DOHH2 (cell line): ENCODE measurements at regions not wholly inside any gene's neighbourhood (a gene's known extent, or its start where the extent isn't known, plus 50 kb on each side); places are given as distances from the start of the nearest gene placed in this dataset.

Experiments
- H3F3A ChIP-seq: fragments of 200-600 bp; sonication (generic), shearing (Covaris generic); 2 replicates; pipeline ENCODE4 v1.6.0; 2016; ENCODE audit warnings: antibody characterized with exemption, mild to moderate bottlenecking; ENCODE audit not compliant: control insufficient read depth, insufficient read depth
- H3K27ac ChIP-seq: fragments of 200-600 bp; sonication (generic); 2 replicates; pipeline ENCODE4 v1.5.1; 2014; ENCODE audit warnings: low read depth, mild to moderate bottlenecking, low read length, moderate library complexity
- H3K27me3 ChIP-seq: fragments of 200-600 bp; sonication (generic); 2 replicates; pipeline ENCODE4 v1.6.1; 2014; ENCODE audit warnings: mild to moderate bottlenecking, low read length, mixed read lengths; ENCODE audit not compliant: control insufficient read depth
- H3K36me3 ChIP-seq: fragments of 200-600 bp; sonication (generic); 2 replicates; pipeline ENCODE4 v1.6.1; 2014; ENCODE audit warnings: mild to moderate bottlenecking, low read length, moderate library complexity, mixed read lengths; ENCODE audit not compliant: control insufficient read depth
- H3K4me1 ChIP-seq: fragments of 200-600 bp; sonication (generic); 2 replicates; pipeline ENCODE4 v1.6.1; 2014; ENCODE audit warnings: mild to moderate bottlenecking, low read length, mixed read lengths; ENCODE audit not compliant: control insufficient read depth
- H3K4me2 ChIP-seq: fragments of 200-600 bp; sonication (generic); 2 replicates; pipeline ENCODE4 v1.6.0; 2014; ENCODE audit warnings: mild to moderate bottlenecking, low read length, moderate library complexity
- H3K4me3 ChIP-seq: fragments of 200-600 bp; sonication (generic); 2 replicates; pipeline ENCODE4 v1.5.1; 2014; ENCODE audit warnings: mild to moderate bottlenecking, low read length, mixed read lengths
- H3K79me2 ChIP-seq: fragments of 200-600 bp; sonication (generic); 2 replicates; pipeline ENCODE4 v1.6.1; 2014; ENCODE audit warnings: mild to moderate bottlenecking, low read length, mixed read lengths; ENCODE audit not compliant: control insufficient read depth
- H3K9me2 ChIP-seq: fragments of 200-600 bp; sonication (generic); replicated peaks from 2 replicates; pipeline ENCODE4 v1.6.1; 2014; ENCODE audit warnings: mild to moderate bottlenecking, low read length, mixed read lengths; ENCODE audit not compliant: control insufficient read depth
- H3K9me3 ChIP-seq: fragments of 200-600 bp; sonication (generic); 2 replicates; pipeline ENCODE4 v1.6.1; 2014; ENCODE audit warnings: antibody characterized with exemption, low read length, mixed read lengths; ENCODE audit not compliant: control insufficient read depth, insufficient read depth
- H4K20me1 ChIP-seq: fragments of 200-600 bp; sonication (generic); 2 replicates; pipeline ENCODE4 v1.6.0; 2014; ENCODE audit warnings: low read depth, mild to moderate bottlenecking, antibody characterized with exemption, low read length, moderate library complexity; ENCODE audit not compliant: control insufficient read depth, insufficient read depth
- EZH2phosphoT487 ChIP-seq: fragments of 200-600 bp; sonication (generic); IDR thresholded peaks from 2 replicates; pipeline ENCODE4 v1.6.1; 2017; ENCODE audit warnings: borderline replicate concordance, mild to moderate bottlenecking, antibody characterized with exemption, low read length, moderate library complexity, mixed read lengths
- TF ChIP-seq, protein P1 (sequence below): fragments of 200-600 bp; sonication (generic); IDR thresholded peaks from one replicate; pipeline ENCODE4 v1.5.1; 2014; ENCODE audit warnings: antibody characterized with exemption, mild to moderate bottlenecking, low read depth, low read length; ENCODE audit not compliant: poor library complexity, severe bottlenecking

GRCh38 chr19:28514166-28514565 is 698.8 kb downstream of the UQCRFS1 start:
- H3K79me2 ChIP-seq = no peaks in the 10 kb centered on the region
- no peak overlapping the region for H3K4me2 ChIP-seq
- no peaks in the 10 kb centered on the region for H3K36me3 ChIP-seq
- H3K4me3 ChIP-seq = no peak overlapping the region
- no peak for TF ChIP-seq EZH2phosphoT487
- TF ChIP-seq, protein P1, sequence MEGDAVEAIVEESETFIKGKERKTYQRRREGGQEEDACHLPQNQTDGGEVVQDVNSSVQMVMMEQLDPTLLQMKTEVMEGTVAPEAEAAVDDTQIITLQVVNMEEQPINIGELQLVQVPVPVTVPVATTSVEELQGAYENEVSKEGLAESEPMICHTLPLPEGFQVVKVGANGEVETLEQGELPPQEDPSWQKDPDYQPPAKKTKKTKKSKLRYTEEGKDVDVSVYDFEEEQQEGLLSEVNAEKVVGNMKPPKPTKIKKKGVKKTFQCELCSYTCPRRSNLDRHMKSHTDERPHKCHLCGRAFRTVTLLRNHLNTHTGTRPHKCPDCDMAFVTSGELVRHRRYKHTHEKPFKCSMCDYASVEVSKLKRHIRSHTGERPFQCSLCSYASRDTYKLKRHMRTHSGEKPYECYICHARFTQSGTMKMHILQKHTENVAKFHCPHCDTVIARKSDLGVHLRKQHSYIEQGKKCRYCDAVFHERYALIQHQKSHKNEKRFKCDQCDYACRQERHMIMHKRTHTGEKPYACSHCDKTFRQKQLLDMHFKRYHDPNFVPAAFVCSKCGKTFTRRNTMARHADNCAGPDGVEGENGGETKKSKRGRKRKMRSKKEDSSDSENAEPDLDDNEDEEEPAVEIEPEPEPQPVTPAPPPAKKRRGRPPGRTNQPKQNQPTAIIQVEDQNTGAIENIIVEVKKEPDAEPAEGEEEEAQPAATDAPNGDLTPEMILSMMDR = no peak
- H3K9me2 ChIP-seq = no peaks in the 10 kb centered on the region
- H3K9me3 ChIP-seq = no peaks in the 10 kb centered on the region
- H3K27ac ChIP-seq = no peak overlapping the region
- H3F3A ChIP-seq = no peaks in the 10 kb centered on the region
- no peaks in the 10 kb centered on the region for H3K27me3 ChIP-seq
- H4K20me1 ChIP-seq = no peaks in the 10 kb centered on the region
- H3K4me1 ChIP-seq = no peaks in the 10 kb centered on the region

DNA sequence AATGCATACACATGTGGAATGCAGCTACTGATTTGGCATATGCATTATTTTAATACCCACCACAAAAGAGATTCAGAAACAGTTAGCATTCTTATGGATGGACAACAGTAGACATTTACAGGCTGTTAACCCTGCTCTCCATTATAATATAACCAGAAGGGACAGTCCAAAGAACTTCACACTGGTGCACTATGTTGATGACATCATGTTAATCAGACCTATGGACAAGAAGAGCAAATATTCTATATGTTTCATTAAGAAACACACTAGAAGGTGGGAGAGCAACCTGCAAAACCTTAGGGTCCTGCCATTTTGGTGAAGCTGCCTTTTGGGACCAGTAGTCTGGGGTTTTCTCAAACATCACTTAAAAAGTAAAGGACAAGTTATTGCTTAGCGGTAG is 701.3 kb downstream of the UQCRFS1 start:
- Histone ChIP-seq H3K4me2 (no peak overlapping the region), H3K27ac (no peak overlapping the region), H3K27me3 (no peaks in the 10 kb centered on the region), H3K79me2 (no peaks in the 10 kb centered on the region), H3K9me3 (no peaks in the 10 kb centered on the region), H3K9me2 (no peaks in the 10 kb centered on the region), H3K4me3 (no peak overlapping the region), H3K4me1 (no peaks in the 10 kb centered on the region), H3K36me3 (no peaks in the 10 kb centered on the region), H4K20me1 (no peaks in the 10 kb centered on the region), H3F3A (no peaks in the 10 kb centered on the region)
- TF ChIP-seq, protein P1 = no peak

GRCh38 chr19:28509079-28509895 is 703.7 kb downstream of the UQCRFS1 start:
- H3K9me2 ChIP-seq = no peaks in the 10 kb centered on the region
- no peaks in the 10 kb centered on the region for H3K9me3 ChIP-seq
- H3K4me1 ChIP-seq = no peaks in the 10 kb centered on the region
- H3K27ac ChIP-seq = no peak overlapping the region
- H3K36me3 ChIP-seq = no peaks in the 10 kb centered on the region
- H3K4me3 ChIP-seq = no peak overlapping the region
- H3K4me2 ChIP-seq = no peak overlapping the region
- no peaks in the 10 kb centered on the region for H3F3A ChIP-seq
- TF ChIP-seq EZH2phosphoT487 = no peak
- TF ChIP-seq, protein P1 = no peak
- no peaks in the 10 kb centered on the region for H3K27me3 ChIP-seq
- no peaks in the 10 kb centered on the region for H4K20me1 ChIP-seq
- H3K79me2 ChIP-seq = no peaks in the 10 kb centered on the region
